SK-N-SH treated with all-trans-retinoic acid at 6 μM for 48 hours (cell line): ENCODE measurements at regions not wholly inside any gene's neighbourhood (a gene's known extent, or its start where the extent isn't known, plus 50 kb on each side); places are given as distances from the start of the nearest gene placed in this dataset.

ENCODE experiments used
- ATAC-seq: fragments of 200-7000 bp; cut with Tn5 transposase; 3 replicates; pipeline ENCODE4 v1.9.1; 2020; ENCODE audit warnings: mild to moderate bottlenecking, moderate library complexity
- BACH2 ChIP-seq: fragments of 250-450 bp; sonication (Bioruptor Pico); IDR thresholded peaks from 2 replicates; pipeline ENCODE4 v1.9.0; 2021; ENCODE audit warnings: mild to moderate bottlenecking, borderline replicate concordance
- CREB5 ChIP-seq: fragments of 250-450 bp; sonication (Bioruptor Pico); IDR thresholded peaks from 2 replicates; pipeline ENCODE4 v1.5.1; 2020; ENCODE audit warnings: low read depth, mild to moderate bottlenecking, moderate library complexity
- CSDC2 ChIP-seq: fragments of 250-450 bp; sonication (Bioruptor Pico); IDR thresholded peaks from 2 replicates; pipeline ENCODE4 v1.5.0; 2020; ENCODE audit warnings: mild to moderate bottlenecking, moderate library complexity
- CSRNP3 ChIP-seq: fragments of 250-450 bp; sonication (Bioruptor Pico); IDR thresholded peaks from 2 replicates; pipeline ENCODE4 v1.5.1; 2021; ENCODE audit warnings: mild to moderate bottlenecking, moderate library complexity
- ESRRG ChIP-seq: fragments of 250-450 bp; sonication (Bioruptor Pico); IDR thresholded peaks from 2 replicates; pipeline ENCODE4 v1.6.1; 2021; ENCODE audit warnings: mild to moderate bottlenecking
- OSR1 ChIP-seq: fragments of 250-450 bp; sonication (Bioruptor Pico); IDR thresholded peaks from 2 replicates; pipeline ENCODE4 v1.8.0; 2022; ENCODE audit warnings: moderate library complexity, mild to moderate bottlenecking, inconsistent platforms
- PATZ1 ChIP-seq: fragments of 250-450 bp; sonication (Bioruptor Pico); IDR thresholded peaks from 2 replicates; pipeline ENCODE4 v1.8.0; 2020; ENCODE audit warnings: mild to moderate bottlenecking, moderate library complexity, borderline replicate concordance
- POU6F1 ChIP-seq: fragments of 250-450 bp; sonication (Bioruptor Pico); IDR thresholded peaks from 2 replicates; pipeline ENCODE4 v1.8.0; 2021; ENCODE audit warnings: low read depth, mild to moderate bottlenecking, moderate library complexity, borderline replicate concordance
- PPARA ChIP-seq: fragments of 250-450 bp; sonication (Bioruptor Pico); IDR thresholded peaks from 2 replicates; pipeline ENCODE4 v1.5.0; 2020; ENCODE audit warnings: mild to moderate bottlenecking, borderline replicate concordance
- SNAI2 ChIP-seq: fragments of 250-450 bp; sonication (Bioruptor Pico); IDR thresholded peaks from 2 replicates; pipeline ENCODE4 v1.5.0; 2020; ENCODE audit warnings: mild to moderate bottlenecking, moderate library complexity
- TCF4 ChIP-seq: fragments of 250-450 bp; sonication (Bioruptor Pico); IDR thresholded peaks from 2 replicates; pipeline ENCODE4 v1.8.0; 2021; ENCODE audit warnings: mild to moderate bottlenecking, moderate library complexity, borderline replicate concordance
- TOX ChIP-seq: fragments of 250-450 bp; sonication (Bioruptor Pico); IDR thresholded peaks from 2 replicates; pipeline ENCODE4 v1.8.0; 2021; ENCODE audit warnings: mild to moderate bottlenecking, moderate library complexity, borderline replicate concordance
- TSHZ2 ChIP-seq: fragments of 250-450 bp; sonication (Bioruptor Pico); IDR thresholded peaks from 2 replicates; pipeline ENCODE4 v1.5.0; 2020; ENCODE audit warnings: mild to moderate bottlenecking, moderate library complexity
- ZC3H10 ChIP-seq: fragments of 250-450 bp; sonication (Bioruptor Pico); IDR thresholded peaks from 2 replicates; pipeline ENCODE4 v1.5.1; 2021; ENCODE audit warnings: mild to moderate bottlenecking, moderate library complexity
- ZFP30 ChIP-seq: fragments of 450-650 bp; formaldehyde crosslinking; IDR thresholded peaks from 2 replicates; pipeline ENCODE4 v1.5.0; 2022; ENCODE audit warnings: mild to moderate bottlenecking, moderate library complexity
- ZNF565 ChIP-seq: fragments of 450-650 bp; formaldehyde crosslinking; conservative IDR thresholded peaks from 2 replicates; pipeline ENCODE4 v1.5.0; 2020; ENCODE audit warnings: low read depth, mild to moderate bottlenecking, moderate library complexity
- ZNF70 ChIP-seq: fragments of 450-650 bp; formaldehyde crosslinking; IDR thresholded peaks from 2 replicates; pipeline ENCODE4 v1.5.0; 2020; ENCODE audit warnings: mild to moderate bottlenecking, moderate library complexity
- ZNF8 ChIP-seq: fragments of 450-650 bp; formaldehyde crosslinking; IDR thresholded peaks from 2 replicates; pipeline ENCODE4 v1.5.0; 2020; ENCODE audit warnings: mild to moderate bottlenecking, moderate library complexity

- TF ChIP-seq CSRNP3 (CRISPR knock-in tag) (no peak), CREB5 (CRISPR knock-in tag) (no peak), PPARA (CRISPR knock-in tag) (no peak), ZNF565 (no peak), TOX (CRISPR knock-in tag) (no peak)
- TF ChIP-seq, all 23 proteins: peak for 0
- no peak for ATAC-seq
These were observed 90.1 kb upstream of the NEO1 start for GRCh38 chr15:72962054-72962702.

- ATAC-seq = no peak
- TF ChIP-seq BACH2 (CRISPR knock-in tag) (no peak), CREB5 (CRISPR knock-in tag) (no peak), ZNF565 (no peak), CSDC2 (no peak), ZFP30 (no peak), ZNF8 (no peak), ZC3H10 (CRISPR knock-in tag) (no peak), TCF4 (no peak), PATZ1 (CRISPR knock-in tag) (no peak), ESRRG (CRISPR knock-in tag) (no peak), SNAI2 (no peak)
- TF ChIP-seq, all 23 proteins: peak for 0
These were observed 90.9 kb upstream of the NEO1 start for GRCh38 chr15:72961346-72961745.

GRCh38 chr15:72958634-72959033, 93.6 kb upstream of the NEO1 start:
- no peak for ATAC-seq
- no peak for TF ChIP-seq ZFP30
- no peak for TF ChIP-seq OSR1 (CRISPR knock-in tag)
- no peak for TF ChIP-seq ZNF70 (CRISPR knock-in tag)
- TF ChIP-seq TCF4 = no peak
- no peak for TF ChIP-seq TSHZ2 (CRISPR knock-in tag)
- TF ChIP-seq ESRRG (CRISPR knock-in tag) = no peak
- TF ChIP-seq PATZ1 (CRISPR knock-in tag) = no peak
- TF ChIP-seq POU6F1 (CRISPR knock-in tag) = no peak
- no peak for TF ChIP-seq CSRNP3 (CRISPR knock-in tag)
- TF ChIP-seq ZNF565 = no peak
- no peak for TF ChIP-seq BACH2 (CRISPR knock-in tag)
